ENCODE measurements at regions not wholly inside any gene's neighbourhood (a gene's known extent, or its start where the extent isn't known, plus 50 kb on each side); places are given as distances from the start of the nearest gene placed in this dataset.

DNA sequence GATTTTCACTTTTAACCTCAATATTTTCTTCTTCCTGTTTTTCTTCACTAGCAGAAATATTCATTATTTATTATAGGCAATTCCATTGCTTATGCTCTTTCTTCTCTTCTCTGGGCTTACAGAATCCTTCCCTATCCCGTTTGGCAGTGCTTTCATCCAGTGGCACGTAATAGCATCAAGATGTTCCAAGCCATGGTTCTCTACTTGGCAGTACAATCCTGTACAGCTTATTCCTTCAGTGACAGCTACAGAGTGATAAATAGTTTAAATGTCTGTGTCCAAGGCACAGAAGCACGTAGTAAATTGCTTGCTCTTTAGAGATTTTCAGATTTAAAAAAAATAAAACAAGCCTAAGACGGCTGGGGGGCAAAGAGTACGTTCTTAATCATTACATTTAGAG, 1964.3 kb downstream of the SUCLG1 start:
- TF ChIP-seq, protein P1, sequence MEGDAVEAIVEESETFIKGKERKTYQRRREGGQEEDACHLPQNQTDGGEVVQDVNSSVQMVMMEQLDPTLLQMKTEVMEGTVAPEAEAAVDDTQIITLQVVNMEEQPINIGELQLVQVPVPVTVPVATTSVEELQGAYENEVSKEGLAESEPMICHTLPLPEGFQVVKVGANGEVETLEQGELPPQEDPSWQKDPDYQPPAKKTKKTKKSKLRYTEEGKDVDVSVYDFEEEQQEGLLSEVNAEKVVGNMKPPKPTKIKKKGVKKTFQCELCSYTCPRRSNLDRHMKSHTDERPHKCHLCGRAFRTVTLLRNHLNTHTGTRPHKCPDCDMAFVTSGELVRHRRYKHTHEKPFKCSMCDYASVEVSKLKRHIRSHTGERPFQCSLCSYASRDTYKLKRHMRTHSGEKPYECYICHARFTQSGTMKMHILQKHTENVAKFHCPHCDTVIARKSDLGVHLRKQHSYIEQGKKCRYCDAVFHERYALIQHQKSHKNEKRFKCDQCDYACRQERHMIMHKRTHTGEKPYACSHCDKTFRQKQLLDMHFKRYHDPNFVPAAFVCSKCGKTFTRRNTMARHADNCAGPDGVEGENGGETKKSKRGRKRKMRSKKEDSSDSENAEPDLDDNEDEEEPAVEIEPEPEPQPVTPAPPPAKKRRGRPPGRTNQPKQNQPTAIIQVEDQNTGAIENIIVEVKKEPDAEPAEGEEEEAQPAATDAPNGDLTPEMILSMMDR (IDR thresholded peaks at IDR 0.05) = no peak
- TF ChIP-seq POLR2A (IDR thresholded peaks at IDR 0.05) = no peak

Data from breast epithelium (tissue), 3 donors.